Adrenal gland (tissue), 5 donors: ENCODE measurements at regions not wholly inside any gene's neighbourhood (a gene's known extent, or its start where the extent isn't known, plus 50 kb on each side); places are given as distances from the start of the nearest gene placed in this dataset.

Experiments
- CTCF ChIP-seq, 6 experiments: fragments of 450-650 bp in 4 of 6; fragments of 200-600 bp in 2 of 6; sonication (generic) in 1 of 6; IDR thresholded peaks; 1 replicate in 5 of 6; 2 replicates in 1 of 6; pipeline versions ENCODE4 v1.5.1 to v1.8.0; 2016 to 2021; ENCODE audit warnings: antibody characterized with exemption in 6 of 6, mild to moderate bottlenecking in 2 of 6, moderate library complexity in 1 of 6
- POLR2A ChIP-seq, 2 donors: fragments of 450-650 bp; IDR thresholded peaks; one replicate each; pipeline ENCODE4 v1.6.1; 2017; ENCODE audit warnings: antibody characterized with exemption in 2 of 2, mild to moderate bottlenecking in 2 of 2, moderate library complexity in 1 of 2
- donor health status: DM: no; HTN: no; CAD: no.

GRCh38 chr5:3380689-3381088 is 214.9 kb upstream of the IRX1 start:
- no peak for TF ChIP-seq CTCF (IDR thresholded peaks at IDR 0.05)
- TF ChIP-seq POLR2A (IDR thresholded peaks at IDR 0.05): no peak
